ENCODE measurements at regions not wholly inside any gene's neighbourhood (a gene's known extent, or its start where the extent isn't known, plus 50 kb on each side); places are given as distances from the start of the nearest gene placed in this dataset.
"Not testable (repeated sequence)": the region's sequence is repeated elsewhere in the genome, so short reads cannot be mapped to it uniquely, and the experiment has no call there.

GRCh38 chrX:139202742-139203420, 327.7 kb upstream of the F9 start:
- DNase-seq (ENCODE audit: extremely low read depth, low read depth, low spot score), result no peak

GRCh38 chrX:139201924-139202323, 328.6 kb upstream of the F9 start:
- DNase-seq (ENCODE audit: extremely low read depth, low read depth, low spot score), result no peak

- DNase-seq (ENCODE audit: extremely low read depth, low read depth, low spot score), result no peak
Measured at GRCh38 chrX:139200793-139201192, 329.7 kb upstream of the F9 start.

GRCh38 chrX:139200346-139200745, 330.2 kb upstream of the F9 start:
- no peak for DNase-seq (ENCODE audit: extremely low read depth, low read depth, low spot score)

- no peak for DNase-seq (ENCODE audit: extremely low read depth, low read depth, low spot score)
Measured at GRCh38 chrX:139199933-139200332, 330.6 kb upstream of the F9 start.

GRCh38 chrX:139198936-139199335, 331.6 kb upstream of the F9 start:
- DNase-seq (ENCODE audit: extremely low read depth, low read depth, low spot score), result no peak

GRCh38 chrX:139196890-139197289, 333.6 kb upstream of the F9 start:
- no peak for DNase-seq (ENCODE audit: extremely low read depth, low read depth, low spot score)

GRCh38 chrX:139194571-139195280, 335.8 kb upstream of the F9 start:
- no peak for DNase-seq (ENCODE audit: extremely low read depth, low read depth, low spot score)

- no peak for DNase-seq (ENCODE audit: extremely low read depth, low read depth, low spot score)
Measured at GRCh38 chrX:139192386-139192961, 338.1 kb upstream of the F9 start.

- DNase-seq (ENCODE audit: extremely low read depth, low read depth, low spot score), result no peak
Measured at GRCh38 chrX:139191746-139192385, 338.7 kb upstream of the F9 start.

- DNase-seq (ENCODE audit: extremely low read depth, low read depth, low spot score), result no peak
Measured at GRCh38 chrX:139191286-139191685, 339.3 kb upstream of the F9 start.

GRCh38 chrX:139187738-139188137, 342.8 kb upstream of the F9 start:
- no peak for DNase-seq (ENCODE audit: extremely low read depth, low read depth, low spot score)

- DNase-seq (ENCODE audit: extremely low read depth, low read depth, low spot score), result no peak
Measured at GRCh38 chrX:139186991-139187390, 343.5 kb upstream of the F9 start.

GRCh38 chrX:139179592-139179991, 350.9 kb upstream of the F9 start:
- no peak for DNase-seq (ENCODE audit: extremely low read depth, low read depth, low spot score)

- no peak for DNase-seq (ENCODE audit: extremely low read depth, low read depth, low spot score)
Measured at GRCh38 chrX:139178980-139179379, 351.6 kb upstream of the F9 start.

GRCh38 chrX:139172731-139173130, 357.8 kb upstream of the F9 start:
- DNase-seq (ENCODE audit: extremely low read depth, low read depth, low spot score), result no peak

GRCh38 chrX:139170526-139171173, 359.9 kb upstream of the F9 start:
- no peak for DNase-seq (ENCODE audit: extremely low read depth, low read depth, low spot score)

- DNase-seq (ENCODE audit: extremely low read depth, low read depth, low spot score), result no peak
Measured at GRCh38 chrX:139167282-139167681, 363.3 kb upstream of the F9 start.

GRCh38 chrX:139158256-139158655, 372.3 kb upstream of the F9 start:
- DNase-seq (ENCODE audit: extremely low read depth, low read depth, low spot score), result no peak

- DNase-seq (ENCODE audit: extremely low read depth, low read depth, low spot score), result no peak
Measured at GRCh38 chrX:139156356-139156755, 374.2 kb upstream of the F9 start.

- not testable (repeated sequence) for DNase-seq (ENCODE audit: extremely low read depth, low read depth, low spot score)
Measured at GRCh38 chrX:139146625-139147024, 383.9 kb upstream of the F9 start.
